ENCODE measurements at regions not wholly inside any gene's neighbourhood (a gene's known extent, or its start where the extent isn't known, plus 50 kb on each side); places are given as distances from the start of the nearest gene placed in this dataset.

DNA sequence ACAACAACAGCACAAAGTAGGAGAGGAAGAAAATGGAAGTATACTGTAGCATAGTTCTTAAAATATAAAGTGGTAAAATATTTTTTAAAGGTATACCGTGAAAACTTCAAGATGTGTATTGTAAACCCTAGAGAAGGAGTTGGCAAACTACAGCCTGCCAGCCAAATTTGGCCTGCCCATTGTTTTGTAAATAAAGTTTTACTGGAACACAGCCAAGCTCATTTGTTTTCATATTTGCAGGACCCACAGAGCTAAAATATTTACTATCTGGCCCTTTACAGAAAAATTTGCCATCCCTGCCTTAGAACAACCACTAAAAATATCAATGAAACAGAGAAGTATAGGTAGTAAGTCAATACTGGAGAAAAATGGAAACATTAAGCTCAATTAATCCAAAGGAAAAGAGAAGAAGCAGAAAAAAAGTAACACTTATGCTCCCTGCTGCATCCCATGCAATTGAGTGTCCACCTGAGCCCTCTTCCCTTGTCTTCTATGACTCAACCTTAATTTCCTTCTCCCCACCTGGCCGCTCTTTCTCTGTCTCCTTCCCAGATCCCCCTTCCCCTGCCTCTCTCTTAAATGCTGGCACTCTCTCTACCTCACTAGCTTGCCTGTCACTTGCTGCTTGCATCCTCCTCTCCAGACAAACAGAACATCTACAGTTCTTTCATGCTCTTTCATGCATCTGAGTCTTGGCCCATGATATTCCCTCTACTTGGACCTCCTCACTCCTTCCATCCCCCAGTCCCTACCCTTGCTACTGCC lies 50.6 kb upstream of the FER start:
- TF ChIP-seq, protein P1, sequence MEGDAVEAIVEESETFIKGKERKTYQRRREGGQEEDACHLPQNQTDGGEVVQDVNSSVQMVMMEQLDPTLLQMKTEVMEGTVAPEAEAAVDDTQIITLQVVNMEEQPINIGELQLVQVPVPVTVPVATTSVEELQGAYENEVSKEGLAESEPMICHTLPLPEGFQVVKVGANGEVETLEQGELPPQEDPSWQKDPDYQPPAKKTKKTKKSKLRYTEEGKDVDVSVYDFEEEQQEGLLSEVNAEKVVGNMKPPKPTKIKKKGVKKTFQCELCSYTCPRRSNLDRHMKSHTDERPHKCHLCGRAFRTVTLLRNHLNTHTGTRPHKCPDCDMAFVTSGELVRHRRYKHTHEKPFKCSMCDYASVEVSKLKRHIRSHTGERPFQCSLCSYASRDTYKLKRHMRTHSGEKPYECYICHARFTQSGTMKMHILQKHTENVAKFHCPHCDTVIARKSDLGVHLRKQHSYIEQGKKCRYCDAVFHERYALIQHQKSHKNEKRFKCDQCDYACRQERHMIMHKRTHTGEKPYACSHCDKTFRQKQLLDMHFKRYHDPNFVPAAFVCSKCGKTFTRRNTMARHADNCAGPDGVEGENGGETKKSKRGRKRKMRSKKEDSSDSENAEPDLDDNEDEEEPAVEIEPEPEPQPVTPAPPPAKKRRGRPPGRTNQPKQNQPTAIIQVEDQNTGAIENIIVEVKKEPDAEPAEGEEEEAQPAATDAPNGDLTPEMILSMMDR (IDR thresholded peaks at IDR 0.05) = no peak
- TF ChIP-seq EZH2 (IDR thresholded peaks at IDR 0.05) = no peak
- no peak for TF ChIP-seq EZH2phosphoT487 (IDR thresholded peaks at IDR 0.05)

Measured in neural progenitor cell (in vitro differentiated cells).